MM.1S (cell line): ENCODE measurements at regions not wholly inside any gene's neighbourhood (a gene's known extent, or its start where the extent isn't known, plus 50 kb on each side); places are given as distances from the start of the nearest gene placed in this dataset.

ENCODE experiments used
- EZH2 ChIP-seq: fragments of 300-600 bp; sonication (generic); optimal IDR thresholded peaks from 2 replicates; pipeline ENCODE3; 2017; ENCODE audit warnings: low read depth, mild to moderate bottlenecking, antibody characterized with exemption, low read length, mixed read lengths
- TF ChIP-seq, protein P1 (sequence below): fragments of 300-600 bp; sonication (generic); IDR thresholded peaks from 2 replicates; pipeline ENCODE4 v1.5.1; 2016; ENCODE audit warnings: antibody characterized with exemption, low read length, mixed read lengths

DNA sequence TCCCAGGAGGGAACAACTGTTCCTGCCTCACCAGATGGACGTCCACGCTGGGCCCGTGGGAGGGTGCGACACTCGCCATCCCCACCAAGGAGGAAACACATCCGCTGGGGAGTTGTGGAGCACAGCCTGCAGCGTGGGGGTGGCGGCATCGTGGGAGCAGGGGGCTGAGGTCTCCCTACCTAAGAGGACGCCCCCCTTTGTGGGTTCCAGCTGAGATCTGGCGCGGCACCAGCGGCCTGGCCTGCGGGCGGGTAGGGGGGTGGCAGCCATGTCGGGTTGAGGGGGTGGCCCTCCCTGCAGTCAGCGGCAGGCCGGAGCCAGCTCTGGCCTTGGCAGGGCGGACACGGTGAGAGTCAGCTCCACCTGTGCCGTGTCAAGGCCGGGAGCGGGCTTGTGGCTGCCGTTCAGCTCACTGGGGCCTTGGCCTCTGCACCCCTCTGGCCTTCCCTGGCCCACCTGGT is 116.7 kb upstream of the CIBAR2 start:
- TF ChIP-seq EZH2 = no peak
- TF ChIP-seq, protein P1, sequence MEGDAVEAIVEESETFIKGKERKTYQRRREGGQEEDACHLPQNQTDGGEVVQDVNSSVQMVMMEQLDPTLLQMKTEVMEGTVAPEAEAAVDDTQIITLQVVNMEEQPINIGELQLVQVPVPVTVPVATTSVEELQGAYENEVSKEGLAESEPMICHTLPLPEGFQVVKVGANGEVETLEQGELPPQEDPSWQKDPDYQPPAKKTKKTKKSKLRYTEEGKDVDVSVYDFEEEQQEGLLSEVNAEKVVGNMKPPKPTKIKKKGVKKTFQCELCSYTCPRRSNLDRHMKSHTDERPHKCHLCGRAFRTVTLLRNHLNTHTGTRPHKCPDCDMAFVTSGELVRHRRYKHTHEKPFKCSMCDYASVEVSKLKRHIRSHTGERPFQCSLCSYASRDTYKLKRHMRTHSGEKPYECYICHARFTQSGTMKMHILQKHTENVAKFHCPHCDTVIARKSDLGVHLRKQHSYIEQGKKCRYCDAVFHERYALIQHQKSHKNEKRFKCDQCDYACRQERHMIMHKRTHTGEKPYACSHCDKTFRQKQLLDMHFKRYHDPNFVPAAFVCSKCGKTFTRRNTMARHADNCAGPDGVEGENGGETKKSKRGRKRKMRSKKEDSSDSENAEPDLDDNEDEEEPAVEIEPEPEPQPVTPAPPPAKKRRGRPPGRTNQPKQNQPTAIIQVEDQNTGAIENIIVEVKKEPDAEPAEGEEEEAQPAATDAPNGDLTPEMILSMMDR = no peak
